CD4-positive, alpha-beta T cell treated with Interferon alpha-2 for 1 hour (primary cell): ENCODE measurements at regions not wholly inside any gene's neighbourhood (a gene's known extent, or its start where the extent isn't known, plus 50 kb on each side); places are given as distances from the start of the nearest gene placed in this dataset.

ENCODE experiments used
- DNase-seq, 2 donors: peaks; one replicate each; pipeline ENCODE4 v3.0.0-alpha.2; 2020 to 2022

GRCh38 chr6:14656078-14656521 lies 538.5 kb downstream of the CD83 start:
- DNase-seq = no peak

GRCh38 chr6:14656649-14657048 lies 539.1 kb downstream of the CD83 start:
- DNase-seq = no peak

- DNase-seq = no peak
Observed at GRCh38 chr6:14658030-14658429, 540.5 kb downstream of the CD83 start.

- DNase-seq = peak in 1 of 2 donors; percentile 42
Observed at GRCh38 chr6:14658886-14659561, 541.5 kb downstream of the CD83 start.

- no peak for DNase-seq
Observed at GRCh38 chr6:14659841-14660240, 542.3 kb downstream of the CD83 start.

GRCh38 chr6:14660806-14661579 lies 543.4 kb downstream of the CD83 start:
- peak; percentile 50 to 81 for DNase-seq

GRCh38 chr6:14661691-14662090 lies 544.1 kb downstream of the CD83 start:
- DNase-seq = no peak

- peak; percentile 26 to 52 for DNase-seq
Observed at GRCh38 chr6:14664112-14664601, 546.6 kb downstream of the CD83 start.

- no peak for DNase-seq
Observed at GRCh38 chr6:14664621-14665315, 547.2 kb downstream of the CD83 start.

- DNase-seq = peak; percentile 26 to 79
Observed at GRCh38 chr6:14665827-14666724, 548.5 kb downstream of the CD83 start.

GRCh38 chr6:14670806-14671205 lies 553.2 kb downstream of the CD83 start:
- DNase-seq = no peak

GRCh38 chr6:14671261-14671681 lies 553.7 kb downstream of the CD83 start:
- no peak for DNase-seq

- DNase-seq = no peak
Observed at GRCh38 chr6:14671937-14672336, 554.4 kb downstream of the CD83 start.

- no peak for DNase-seq
Observed at GRCh38 chr6:14673201-14673600, 555.6 kb downstream of the CD83 start.

- DNase-seq = no peak
Observed at GRCh38 chr6:14674458-14674857, 556.9 kb downstream of the CD83 start.

- DNase-seq = no peak
Observed at GRCh38 chr6:14674867-14675648, 557.5 kb downstream of the CD83 start.

GRCh38 chr6:14676064-14676463 lies 558.5 kb downstream of the CD83 start:
- DNase-seq = no peak

GRCh38 chr6:14676977-14677781 lies 559.6 kb downstream of the CD83 start:
- no peak for DNase-seq

GRCh38 chr6:14681699-14682487 lies 564.0 kb upstream of the JARID2 start:
- peak in 1 of 2 donors; percentile 4 for DNase-seq

- DNase-seq = no peak
Observed at GRCh38 chr6:14682812-14683211, 563.1 kb upstream of the JARID2 start.
